ENCODE measurements at regions not wholly inside any gene's neighbourhood (a gene's known extent, or its start where the extent isn't known, plus 50 kb on each side); places are given as distances from the start of the nearest gene placed in this dataset.

DNA sequence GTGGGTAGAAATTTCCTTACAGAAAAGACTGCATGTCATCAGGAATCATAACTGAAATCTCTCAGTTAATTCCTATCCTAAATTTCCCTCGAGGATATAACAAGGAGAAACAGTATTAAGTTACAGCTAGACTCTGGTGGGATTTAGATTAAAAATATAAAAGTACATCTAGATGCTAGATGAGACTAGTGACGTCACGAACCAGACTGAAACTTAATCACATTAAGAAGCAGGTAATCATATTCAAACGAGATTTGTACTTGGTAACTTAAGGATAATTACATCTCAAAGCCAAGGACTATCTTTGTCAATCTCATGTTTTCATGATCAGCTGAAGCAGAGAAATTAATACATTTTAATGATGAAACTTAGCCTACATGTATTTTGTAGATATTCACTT lies 130.6 kb downstream of the MTNR1A start:
- no peaks in the 10 kb centered on the region for H3K36me3 ChIP-seq
- TF ChIP-seq, protein P1, sequence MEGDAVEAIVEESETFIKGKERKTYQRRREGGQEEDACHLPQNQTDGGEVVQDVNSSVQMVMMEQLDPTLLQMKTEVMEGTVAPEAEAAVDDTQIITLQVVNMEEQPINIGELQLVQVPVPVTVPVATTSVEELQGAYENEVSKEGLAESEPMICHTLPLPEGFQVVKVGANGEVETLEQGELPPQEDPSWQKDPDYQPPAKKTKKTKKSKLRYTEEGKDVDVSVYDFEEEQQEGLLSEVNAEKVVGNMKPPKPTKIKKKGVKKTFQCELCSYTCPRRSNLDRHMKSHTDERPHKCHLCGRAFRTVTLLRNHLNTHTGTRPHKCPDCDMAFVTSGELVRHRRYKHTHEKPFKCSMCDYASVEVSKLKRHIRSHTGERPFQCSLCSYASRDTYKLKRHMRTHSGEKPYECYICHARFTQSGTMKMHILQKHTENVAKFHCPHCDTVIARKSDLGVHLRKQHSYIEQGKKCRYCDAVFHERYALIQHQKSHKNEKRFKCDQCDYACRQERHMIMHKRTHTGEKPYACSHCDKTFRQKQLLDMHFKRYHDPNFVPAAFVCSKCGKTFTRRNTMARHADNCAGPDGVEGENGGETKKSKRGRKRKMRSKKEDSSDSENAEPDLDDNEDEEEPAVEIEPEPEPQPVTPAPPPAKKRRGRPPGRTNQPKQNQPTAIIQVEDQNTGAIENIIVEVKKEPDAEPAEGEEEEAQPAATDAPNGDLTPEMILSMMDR (IDR thresholded peaks at IDR 0.05; ENCODE audit: low read depth, low read length): no peak
- DNase-seq (ENCODE audit: low read depth in 1 of 2, low spot score in 1 of 2): no peak
- H3K9me3 ChIP-seq (ENCODE audit: low read depth): no peaks in the 10 kb centered on the region
- H3K4me3 ChIP-seq: no peak overlapping the region
- no peaks in the 10 kb centered on the region for H3K4me1 ChIP-seq (ENCODE audit: low read depth)
- H3K27me3 ChIP-seq: no peaks in the 10 kb centered on the region
- H3K27ac ChIP-seq: no peak overlapping the region

DNA sequence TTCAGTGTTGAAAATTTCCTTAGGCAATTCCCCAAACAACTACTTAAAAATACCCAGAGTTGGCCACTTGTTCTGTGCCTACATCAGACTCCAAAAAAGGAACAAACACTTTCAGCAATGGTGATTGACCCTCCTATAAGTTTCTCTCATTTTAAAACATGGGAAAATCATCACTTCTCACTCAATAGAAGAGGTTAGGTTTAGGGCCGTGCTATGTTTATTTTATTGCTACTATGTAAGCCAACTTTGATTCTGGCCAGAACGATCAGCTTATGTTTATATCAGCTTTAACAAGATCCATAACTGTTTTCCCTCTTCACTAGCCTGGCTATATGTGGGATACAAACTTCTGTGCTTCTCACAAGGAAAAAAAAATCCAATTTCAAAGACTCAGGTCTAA lies 133.1 kb downstream of the MTNR1A start:
- TF ChIP-seq, protein P1 (IDR thresholded peaks at IDR 0.05; ENCODE audit: low read depth, low read length): no peak
- H3K4me1 ChIP-seq (ENCODE audit: low read depth): no peaks in the 10 kb centered on the region
- no peaks in the 10 kb centered on the region for H3K9me3 ChIP-seq (ENCODE audit: low read depth)
- H3K4me3 ChIP-seq: no peak overlapping the region
- DNase-seq (ENCODE audit: low read depth in 1 of 2, low spot score in 1 of 2): no peak
- H3K36me3 ChIP-seq: no peaks in the 10 kb centered on the region
- H3K27me3 ChIP-seq: no peaks in the 10 kb centered on the region
- H3K27ac ChIP-seq: no peak overlapping the region

DNA sequence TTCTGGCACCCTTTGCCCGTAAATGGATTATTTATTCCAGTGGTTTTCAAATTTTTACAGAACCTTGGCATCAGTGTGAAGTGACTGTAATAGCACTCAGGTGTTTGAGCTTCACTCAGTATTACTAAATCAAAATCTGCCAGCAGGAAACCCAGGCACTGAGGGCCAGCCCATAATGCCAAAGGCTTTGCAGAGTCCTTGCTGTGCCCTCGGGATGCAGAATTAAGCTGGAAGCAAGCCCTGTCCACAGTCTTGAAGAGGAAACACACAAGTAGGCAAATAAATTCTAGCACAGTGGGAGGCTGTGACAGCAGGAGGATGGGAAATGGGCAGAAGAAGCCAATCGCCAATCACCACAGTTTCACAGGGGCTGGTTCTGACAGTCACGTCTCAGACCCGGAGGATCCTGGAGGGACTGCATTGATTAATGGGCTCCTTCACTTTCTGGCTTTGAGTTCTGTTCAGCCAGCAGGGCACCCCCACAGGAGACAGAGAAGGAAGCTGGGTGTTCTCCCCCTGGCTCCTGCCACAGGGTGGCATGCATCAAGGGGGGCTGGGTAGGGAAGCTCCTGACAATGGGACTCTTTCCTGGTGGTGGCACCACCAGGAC lies 138.8 kb downstream of the MTNR1A start:
- H3K36me3 ChIP-seq: no peaks in the 10 kb centered on the region
- no peaks in the 10 kb centered on the region for H3K4me1 ChIP-seq (ENCODE audit: low read depth)
- H3K9me3 ChIP-seq (ENCODE audit: low read depth): no peaks in the 10 kb centered on the region
- no peak for DNase-seq (ENCODE audit: low read depth in 1 of 2, low spot score in 1 of 2)
- H3K27ac ChIP-seq: no peak overlapping the region
- TF ChIP-seq, protein P1 (IDR thresholded peaks at IDR 0.05; ENCODE audit: low read depth, low read length): no peak
- H3K27me3 ChIP-seq: no peaks in the 10 kb centered on the region
- no peak overlapping the region for H3K4me3 ChIP-seq

DNA sequence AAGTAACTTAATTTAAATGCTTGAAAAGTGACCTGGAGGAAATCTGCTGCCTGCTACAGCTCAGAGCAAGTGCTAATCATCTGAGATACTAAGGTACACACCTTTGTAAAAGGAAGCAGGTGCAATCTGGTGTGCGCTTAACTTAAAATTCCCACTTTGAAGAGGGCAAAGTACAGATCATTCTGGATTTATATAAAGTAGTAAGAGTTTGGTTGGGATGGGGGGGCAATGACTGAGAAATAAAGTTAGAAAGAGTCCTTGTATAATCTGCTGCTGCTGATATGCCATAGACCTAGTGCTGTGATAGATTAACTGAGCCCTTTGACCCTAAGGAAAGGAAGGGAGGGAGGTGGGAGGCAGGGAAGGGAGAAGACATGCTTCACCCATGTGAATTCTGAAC lies 141.0 kb downstream of the MTNR1A start:
- H3K4me1 ChIP-seq (ENCODE audit: low read depth): no peaks in the 10 kb centered on the region
- TF ChIP-seq, protein P1 (IDR thresholded peaks at IDR 0.05; ENCODE audit: low read depth, low read length): no peak
- H3K4me3 ChIP-seq: no peak overlapping the region
- H3K27ac ChIP-seq: no peak overlapping the region
- no peaks in the 10 kb centered on the region for H3K9me3 ChIP-seq (ENCODE audit: low read depth)
- no peak for DNase-seq (ENCODE audit: low read depth in 1 of 2, low spot score in 1 of 2)
- H3K36me3 ChIP-seq: no peaks in the 10 kb centered on the region
- no peaks in the 10 kb centered on the region for H3K27me3 ChIP-seq

DNA sequence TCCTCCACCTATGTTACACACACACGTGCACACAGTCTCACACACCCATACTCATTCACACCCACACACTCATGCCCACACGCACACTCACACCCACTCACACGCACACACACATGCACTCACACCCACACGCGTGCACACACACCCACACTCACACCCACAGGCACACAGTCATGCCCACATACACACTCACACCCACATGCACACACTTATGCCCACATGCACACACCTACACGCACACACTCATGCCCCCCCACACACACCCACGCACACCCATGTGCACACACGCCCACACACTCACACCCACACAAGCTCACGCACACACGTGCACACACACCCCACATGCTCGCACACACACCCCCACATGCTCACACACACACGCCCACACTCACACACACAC lies 140.0 kb downstream of the F11 start:
- H3K9me3 ChIP-seq (ENCODE audit: low read depth): no peaks in the 10 kb centered on the region
- H3K36me3 ChIP-seq: no peaks in the 10 kb centered on the region
- no peaks in the 10 kb centered on the region for H3K4me1 ChIP-seq (ENCODE audit: low read depth)
- TF ChIP-seq, protein P1 (IDR thresholded peaks at IDR 0.05; ENCODE audit: low read depth, low read length): no peak
- no peak for DNase-seq (ENCODE audit: low read depth in 1 of 2, low spot score in 1 of 2)
- H3K27ac ChIP-seq: no peak overlapping the region
- no peaks in the 10 kb centered on the region for H3K27me3 ChIP-seq
- H3K4me3 ChIP-seq: no peak overlapping the region

Measured in cardiac muscle cell (in vitro differentiated cells and primary cell).